RWPE2 (cell line): ENCODE measurements at regions not wholly inside any gene's neighbourhood (a gene's known extent, or its start where the extent isn't known, plus 50 kb on each side); places are given as distances from the start of the nearest gene placed in this dataset.

Source experiments
- ATAC-seq: fragments of 200-7000 bp; cut with Tn5 transposase; 3 replicates; pipeline ENCODE4 v1.9.1; 2021; ENCODE audit warnings: low read depth
- DNase-seq: peaks from one replicate; pipeline ENCODE4 v3.0.0-alpha.2; 2020; ENCODE audit warnings: low spot score
- H3K27ac ChIP-seq: fragments of 450-650 bp; 2 replicates; pipeline ENCODE4 v1.5.1; 2017; ENCODE audit warnings: mild to moderate bottlenecking; ENCODE audit not compliant: poor library complexity, severe bottlenecking
- H3K27me3 ChIP-seq: fragments of 250-450 bp; sonication (Bioruptor Pico); 2 replicates; pipeline ENCODE4 v1.5.1; 2021; ENCODE audit warnings: mild to moderate bottlenecking, moderate library complexity; ENCODE audit not compliant: insufficient read depth, poor library complexity, severe bottlenecking
- H3K36me3 ChIP-seq: fragments of 250-450 bp; sonication (Bioruptor Pico); 2 replicates; pipeline ENCODE4 v1.5.1; 2020; ENCODE audit warnings: low read depth, mild to moderate bottlenecking, moderate library complexity
- H3K4me1 ChIP-seq: fragments of 250-450 bp; sonication (Bioruptor Pico); 2 replicates; pipeline ENCODE4 v1.5.1; 2021; ENCODE audit warnings: mild to moderate bottlenecking, moderate library complexity; ENCODE audit not compliant: insufficient read depth, poor library complexity, severe bottlenecking
- H3K4me3 ChIP-seq: fragments of 250-450 bp; sonication (Bioruptor Pico); 2 replicates; pipeline ENCODE4 v1.5.1; 2021; ENCODE audit warnings: mild to moderate bottlenecking, moderate library complexity; ENCODE audit not compliant: severe bottlenecking
- H3K9me3 ChIP-seq: fragments of 250-450 bp; sonication (Bioruptor Pico); 2 replicates; pipeline ENCODE4 v1.5.1; 2021; ENCODE audit warnings: mild to moderate bottlenecking, moderate library complexity; ENCODE audit not compliant: severe bottlenecking
- TF ChIP-seq, protein P1 (sequence below): fragments of 450-650 bp; IDR thresholded peaks from one replicate; pipeline ENCODE4 v1.5.1; 2017; ENCODE audit warnings: mild to moderate bottlenecking, moderate library complexity; ENCODE audit not compliant: poor library complexity, severe bottlenecking

DNA sequence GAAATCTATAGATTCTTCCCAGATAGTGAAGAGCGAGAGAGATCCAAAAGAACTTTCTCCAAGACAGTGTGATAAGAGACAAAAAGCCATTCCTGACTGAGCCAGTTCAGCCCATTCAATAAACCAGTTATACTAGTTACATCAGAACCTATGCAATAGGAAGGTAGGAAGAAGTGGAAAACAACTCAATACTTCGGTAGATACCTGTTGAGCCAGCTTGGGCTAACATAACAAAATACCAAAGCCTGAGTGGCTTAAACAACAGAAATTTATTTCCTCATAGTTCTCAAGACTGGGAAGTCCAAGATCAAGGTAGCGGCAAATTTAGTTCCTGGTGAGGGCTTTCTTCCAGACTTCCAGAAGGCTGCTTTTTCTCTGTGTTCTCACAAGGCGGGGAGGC lies 214.5 kb upstream of the GRAMD2B start:
- ATAC-seq (no peak), DNase-seq (no peak)
- Histone ChIP-seq H3K36me3 (no peaks in the 10 kb centered on the region), H3K27me3 (peaks cover 4% of the 10 kb centered on the region), H3K27ac (no peak overlapping the region), H3K4me1 (no peaks in the 10 kb centered on the region), H3K9me3 (no peaks in the 10 kb centered on the region), H3K4me3 (no peak overlapping the region)
- TF ChIP-seq, protein P1, sequence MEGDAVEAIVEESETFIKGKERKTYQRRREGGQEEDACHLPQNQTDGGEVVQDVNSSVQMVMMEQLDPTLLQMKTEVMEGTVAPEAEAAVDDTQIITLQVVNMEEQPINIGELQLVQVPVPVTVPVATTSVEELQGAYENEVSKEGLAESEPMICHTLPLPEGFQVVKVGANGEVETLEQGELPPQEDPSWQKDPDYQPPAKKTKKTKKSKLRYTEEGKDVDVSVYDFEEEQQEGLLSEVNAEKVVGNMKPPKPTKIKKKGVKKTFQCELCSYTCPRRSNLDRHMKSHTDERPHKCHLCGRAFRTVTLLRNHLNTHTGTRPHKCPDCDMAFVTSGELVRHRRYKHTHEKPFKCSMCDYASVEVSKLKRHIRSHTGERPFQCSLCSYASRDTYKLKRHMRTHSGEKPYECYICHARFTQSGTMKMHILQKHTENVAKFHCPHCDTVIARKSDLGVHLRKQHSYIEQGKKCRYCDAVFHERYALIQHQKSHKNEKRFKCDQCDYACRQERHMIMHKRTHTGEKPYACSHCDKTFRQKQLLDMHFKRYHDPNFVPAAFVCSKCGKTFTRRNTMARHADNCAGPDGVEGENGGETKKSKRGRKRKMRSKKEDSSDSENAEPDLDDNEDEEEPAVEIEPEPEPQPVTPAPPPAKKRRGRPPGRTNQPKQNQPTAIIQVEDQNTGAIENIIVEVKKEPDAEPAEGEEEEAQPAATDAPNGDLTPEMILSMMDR, result no peak

DNA sequence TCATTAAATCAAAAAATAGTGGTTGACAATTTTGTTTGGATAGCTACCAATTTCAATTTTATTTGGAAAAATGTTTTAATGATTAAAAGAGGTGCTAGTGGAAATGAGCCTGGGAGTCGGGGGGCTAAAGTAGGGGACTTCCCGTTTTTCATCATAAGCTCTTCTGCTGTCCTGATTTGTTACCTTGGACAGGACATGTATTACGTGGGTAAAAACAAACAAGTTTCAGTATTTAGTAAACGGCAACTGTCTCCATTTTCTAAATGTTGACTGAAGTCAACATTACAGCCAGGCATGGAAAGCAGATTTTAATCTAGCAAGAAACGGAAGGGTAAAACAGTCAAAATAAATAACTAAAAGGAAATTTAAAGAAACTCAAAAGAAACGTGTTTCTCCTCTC lies 212.3 kb upstream of the GRAMD2B start:
- H3K4me1 ChIP-seq, result no peaks in the 10 kb centered on the region
- H3K36me3 ChIP-seq, result no peaks in the 10 kb centered on the region
- DNase-seq (no peak), ATAC-seq (no peak)
- H3K27me3 ChIP-seq, result peaks cover 4% of the 10 kb centered on the region
- H3K9me3 ChIP-seq, result no peaks in the 10 kb centered on the region
- TF ChIP-seq, protein P1, result no peak
- H3K4me3 ChIP-seq, result no peak overlapping the region
- no peak overlapping the region for H3K27ac ChIP-seq

DNA sequence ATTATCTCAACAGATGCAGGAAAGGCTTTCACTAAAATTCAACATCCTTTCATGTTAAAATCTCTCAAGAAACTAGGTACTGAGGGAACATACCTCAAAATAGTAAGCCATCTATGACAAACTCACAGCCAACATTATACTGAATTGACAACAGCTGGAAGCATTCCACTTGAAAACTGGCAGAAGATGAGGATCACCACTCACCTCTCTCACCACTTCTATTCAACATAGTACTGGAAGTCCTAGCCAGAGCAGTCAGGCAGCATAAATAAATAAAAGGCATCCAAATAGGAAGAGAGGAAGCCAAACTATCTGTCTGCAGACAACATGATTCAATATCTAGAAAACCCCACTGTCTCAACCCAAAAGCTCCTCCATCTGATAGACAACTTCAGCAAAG lies 203.6 kb upstream of the GRAMD2B start:
- Histone ChIP-seq H3K4me3 (no peak overlapping the region), H3K36me3 (no peaks in the 10 kb centered on the region), H3K27me3 (no peaks in the 10 kb centered on the region), H3K4me1 (no peaks in the 10 kb centered on the region), H3K27ac (no peak overlapping the region), H3K9me3 (no peaks in the 10 kb centered on the region)
- no peak for DNase-seq
- ATAC-seq, result no peak
- TF ChIP-seq, protein P1, result no peak

DNA sequence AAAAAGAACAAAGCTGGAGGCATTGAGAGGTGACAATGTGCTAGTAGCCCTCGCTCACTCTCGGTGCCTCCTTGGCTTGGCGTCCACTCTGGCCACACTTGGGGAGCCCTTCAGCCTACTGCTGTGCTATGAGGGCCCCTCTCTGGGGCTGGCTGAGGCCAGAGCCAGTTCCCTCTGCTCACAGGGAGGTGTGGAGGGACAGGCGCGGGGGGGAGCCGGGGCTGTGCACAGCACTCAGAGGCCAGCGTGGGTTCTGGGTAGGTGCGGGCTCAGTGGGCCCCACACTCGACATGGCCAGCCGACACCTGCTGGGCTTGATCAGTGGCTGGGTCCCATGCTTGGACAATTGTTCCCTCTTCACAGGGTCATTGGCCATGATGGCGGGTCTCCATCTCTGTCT lies 202.5 kb upstream of the GRAMD2B start:
- Histone ChIP-seq H3K27ac (no peak overlapping the region), H3K9me3 (no peaks in the 10 kb centered on the region), H3K27me3 (no peaks in the 10 kb centered on the region), H3K4me1 (no peaks in the 10 kb centered on the region), H3K36me3 (no peaks in the 10 kb centered on the region), H3K4me3 (no peak overlapping the region)
- no peak for DNase-seq
- no peak for ATAC-seq
- TF ChIP-seq, protein P1, result no peak

DNA sequence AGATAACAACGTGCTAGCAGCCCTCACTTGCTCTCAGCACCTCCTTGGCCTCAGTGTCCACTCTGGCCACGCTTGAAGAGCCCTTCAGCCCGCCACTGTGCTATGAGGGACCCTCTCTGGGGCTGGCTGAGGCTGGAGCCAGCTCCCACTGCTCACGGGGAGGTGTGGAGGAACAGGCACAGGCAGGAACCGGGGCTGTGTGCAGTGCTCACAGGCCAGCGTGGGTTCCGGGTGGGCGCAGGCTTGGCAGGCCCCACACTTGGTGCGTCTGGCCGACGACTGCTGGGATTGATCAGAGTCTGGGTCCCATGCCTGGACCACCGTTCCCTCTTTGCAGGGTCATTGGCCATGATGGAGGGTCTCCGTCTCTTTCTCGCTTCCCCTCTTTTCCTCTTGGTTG lies 194.3 kb upstream of the GRAMD2B start:
- H3K36me3 ChIP-seq, result no peaks in the 10 kb centered on the region
- H3K4me1 ChIP-seq, result no peaks in the 10 kb centered on the region
- TF ChIP-seq, protein P1, result no peak
- no peaks in the 10 kb centered on the region for H3K9me3 ChIP-seq
- no peak overlapping the region for H3K4me3 ChIP-seq
- no peaks in the 10 kb centered on the region for H3K27me3 ChIP-seq
- DNase-seq, result no peak
- no peak overlapping the region for H3K27ac ChIP-seq
- no peak for ATAC-seq
